ENCODE measurements at regions not wholly inside any gene's neighbourhood (a gene's known extent, or its start where the extent isn't known, plus 50 kb on each side); places are given as distances from the start of the nearest gene placed in this dataset.

DNA sequence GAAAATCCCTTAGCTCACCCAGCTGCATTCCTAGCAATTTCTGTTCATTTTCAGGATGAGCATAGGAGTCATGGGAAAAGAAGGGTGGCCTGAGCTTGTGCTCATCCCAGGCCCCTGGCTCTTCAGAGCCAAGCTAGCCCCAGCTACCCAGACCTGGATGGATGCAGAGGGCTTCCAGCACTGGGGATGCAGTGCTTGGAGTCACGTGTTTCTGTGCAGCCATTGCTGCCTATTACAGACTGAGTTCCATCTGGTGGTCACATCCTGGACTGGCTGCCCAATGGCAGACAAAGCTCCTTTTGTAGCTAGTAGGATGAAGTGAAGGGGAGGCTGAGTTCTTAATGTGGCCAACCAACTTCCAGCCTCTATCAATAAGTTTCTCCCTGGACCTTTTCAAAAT, 54.2 kb upstream of the JDP2 start:
- TF ChIP-seq EP300 (IDR thresholded peaks at IDR 0.05; ENCODE audit: low read depth) = no peak
- TF ChIP-seq POLR2A (IDR thresholded peaks at IDR 0.05) = no peak
- TF ChIP-seq, protein P1, sequence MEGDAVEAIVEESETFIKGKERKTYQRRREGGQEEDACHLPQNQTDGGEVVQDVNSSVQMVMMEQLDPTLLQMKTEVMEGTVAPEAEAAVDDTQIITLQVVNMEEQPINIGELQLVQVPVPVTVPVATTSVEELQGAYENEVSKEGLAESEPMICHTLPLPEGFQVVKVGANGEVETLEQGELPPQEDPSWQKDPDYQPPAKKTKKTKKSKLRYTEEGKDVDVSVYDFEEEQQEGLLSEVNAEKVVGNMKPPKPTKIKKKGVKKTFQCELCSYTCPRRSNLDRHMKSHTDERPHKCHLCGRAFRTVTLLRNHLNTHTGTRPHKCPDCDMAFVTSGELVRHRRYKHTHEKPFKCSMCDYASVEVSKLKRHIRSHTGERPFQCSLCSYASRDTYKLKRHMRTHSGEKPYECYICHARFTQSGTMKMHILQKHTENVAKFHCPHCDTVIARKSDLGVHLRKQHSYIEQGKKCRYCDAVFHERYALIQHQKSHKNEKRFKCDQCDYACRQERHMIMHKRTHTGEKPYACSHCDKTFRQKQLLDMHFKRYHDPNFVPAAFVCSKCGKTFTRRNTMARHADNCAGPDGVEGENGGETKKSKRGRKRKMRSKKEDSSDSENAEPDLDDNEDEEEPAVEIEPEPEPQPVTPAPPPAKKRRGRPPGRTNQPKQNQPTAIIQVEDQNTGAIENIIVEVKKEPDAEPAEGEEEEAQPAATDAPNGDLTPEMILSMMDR (IDR thresholded peaks at IDR 0.05) = no peak
- TF ChIP-seq POLR2AphosphoS5 (IDR thresholded peaks at IDR 0.05) = no peak
- no peaks in the 10 kb centered on the region for H3K27me3 ChIP-seq
- H3K27ac ChIP-seq = no peak overlapping the region
- in situ Hi-C loops (cut with MboI; ENCODE audit: low pct_ligation_motif_present in 1 of 4, low pct_unique_long_range_greater_than_20kb in 1 of 4, low sequenced_read_pairs in 3 of 4) (no loop called here), intact Hi-C loops (cut with DNase I; ENCODE audit: low total_unique reads) (no loop called here)
- DNase-seq = no peak
- no peak overlapping the region for H3K4me3 ChIP-seq
- 80% methylated on average over 1 of the region's 1 CpG; no CpG with 5 or more reads in 1 of the 2 donors for WGBS, 2 donors (ENCODE audit: low coverage in 1 of 2)
- no peaks in the 10 kb centered on the region for H3K9me3 ChIP-seq
- H3K4me1 ChIP-seq = peaks cover 0 to 8% (median 0%) of the 10 kb centered on the region in 4 donors
- no peaks in the 10 kb centered on the region for H3K36me3 ChIP-seq

DNA sequence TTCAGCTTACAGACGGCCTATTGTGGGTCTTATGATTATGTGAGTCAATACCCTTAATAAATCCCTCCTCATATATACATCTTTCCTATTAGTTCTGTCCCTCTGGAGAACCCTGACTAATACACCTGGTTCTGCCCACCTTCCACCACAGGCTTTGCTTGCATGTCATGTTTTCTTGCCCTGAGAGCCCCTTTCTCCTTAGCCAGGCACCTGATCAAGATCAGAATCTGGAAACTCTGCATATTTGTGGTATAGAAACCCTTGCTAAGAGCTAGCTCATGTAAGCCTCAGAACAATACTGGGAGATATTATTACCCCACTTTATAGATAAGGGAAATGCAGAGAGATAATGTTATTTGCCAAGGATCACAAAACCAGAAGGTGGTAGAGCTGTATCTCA, 52.9 kb upstream of the JDP2 start:
- 83 to 84% methylated on average over 1 of the region's 1 CpG for WGBS, 2 donors (ENCODE audit: low coverage in 1 of 2)
- intact Hi-C loops (cut with DNase I; ENCODE audit: low total_unique reads) (no loop called here), in situ Hi-C loops (cut with MboI; ENCODE audit: low pct_ligation_motif_present in 1 of 4, low pct_unique_long_range_greater_than_20kb in 1 of 4, low sequenced_read_pairs in 3 of 4) (no loop called here)
- peaks cover 0 to 8% (median 0%) of the 10 kb centered on the region in 4 donors for H3K4me1 ChIP-seq
- H3K36me3 ChIP-seq = no peaks in the 10 kb centered on the region
- no peak for DNase-seq
- H3K27ac ChIP-seq = no peak overlapping the region
- H3K9me3 ChIP-seq = no peaks in the 10 kb centered on the region
- H3K4me3 ChIP-seq = no peak overlapping the region
- TF ChIP-seq, protein P1 (IDR thresholded peaks at IDR 0.05) = no peak
- TF ChIP-seq POLR2A (IDR thresholded peaks at IDR 0.05) = no peak
- H3K27me3 ChIP-seq = no peaks in the 10 kb centered on the region

DNA sequence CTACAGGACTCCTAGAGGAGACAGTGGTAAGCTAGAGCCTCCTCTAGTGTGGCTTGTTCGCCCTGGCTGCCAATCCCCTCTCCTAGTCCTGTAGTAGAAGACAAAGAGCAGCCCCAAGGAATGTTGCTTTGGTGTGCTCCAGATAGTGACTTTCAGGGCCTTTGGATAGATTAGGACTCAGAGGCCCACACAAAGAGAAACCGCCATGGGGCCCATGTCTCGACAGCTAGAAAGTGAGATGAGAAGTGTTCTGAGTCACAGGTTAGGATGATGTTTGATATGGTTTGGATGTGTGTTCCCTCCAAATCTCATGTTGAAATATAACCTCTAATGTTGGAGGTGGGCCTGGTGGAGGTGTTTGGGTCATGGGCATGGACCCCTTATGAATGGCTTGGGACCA, 51.8 kb upstream of the JDP2 start:
- no peak for DNase-seq
- in situ Hi-C loops (cut with MboI; ENCODE audit: low pct_ligation_motif_present in 1 of 4, low pct_unique_long_range_greater_than_20kb in 1 of 4, low sequenced_read_pairs in 3 of 4) = no loop called here

More for the DNA sequence above, 51.8 kb upstream of the JDP2 start:
- H3K27ac ChIP-seq = no peak overlapping the region
- peaks cover 0 to 8% (median 0%) of the 10 kb centered on the region in 4 donors for H3K4me1 ChIP-seq
- no peaks in the 10 kb centered on the region for H3K9me3 ChIP-seq
- no peaks in the 10 kb centered on the region for H3K27me3 ChIP-seq
- no peaks in the 10 kb centered on the region for H3K36me3 ChIP-seq
- intact Hi-C loops (cut with DNase I; ENCODE audit: low total_unique reads) = no loop called here
- H3K4me3 ChIP-seq = no peak overlapping the region
- no peak for TF ChIP-seq POLR2A (IDR thresholded peaks at IDR 0.05)
- no peak for TF ChIP-seq EP300 (IDR thresholded peaks at IDR 0.05; ENCODE audit: low read depth)
- TF ChIP-seq, protein P1 (IDR thresholded peaks at IDR 0.05) = no peak
- TF ChIP-seq POLR2AphosphoS5 (IDR thresholded peaks at IDR 0.05) = no peak
- WGBS, 2 donors (ENCODE audit: low coverage in 1 of 2) = 91% methylated on average over 3 of the region's 3 CpGs; no CpG with 5 or more reads in 1 of the 2 donors
